ENCODE measurements at regions not wholly inside any gene's neighbourhood (a gene's known extent, or its start where the extent isn't known, plus 50 kb on each side); places are given as distances from the start of the nearest gene placed in this dataset.

DNA sequence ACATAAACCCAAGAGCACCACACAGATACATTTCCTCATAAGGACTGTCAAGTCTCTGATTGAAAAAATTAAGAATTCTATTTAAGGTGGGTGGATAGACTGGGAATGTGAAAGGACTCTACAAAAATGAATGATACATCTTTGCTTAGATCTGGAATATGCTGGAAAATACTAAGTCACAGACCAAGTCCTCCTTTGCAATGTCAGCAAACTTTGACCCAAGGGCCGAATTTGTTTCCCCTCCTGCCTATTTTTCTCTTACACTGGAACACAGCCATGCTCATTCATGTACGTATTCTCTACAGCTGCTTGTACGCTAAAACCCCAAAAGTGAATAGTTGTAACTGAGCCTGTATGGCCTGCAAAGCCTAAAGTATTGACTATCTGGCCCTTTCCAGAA is 180.7 kb downstream of the ADSS2 start:
- TF ChIP-seq, protein P1, sequence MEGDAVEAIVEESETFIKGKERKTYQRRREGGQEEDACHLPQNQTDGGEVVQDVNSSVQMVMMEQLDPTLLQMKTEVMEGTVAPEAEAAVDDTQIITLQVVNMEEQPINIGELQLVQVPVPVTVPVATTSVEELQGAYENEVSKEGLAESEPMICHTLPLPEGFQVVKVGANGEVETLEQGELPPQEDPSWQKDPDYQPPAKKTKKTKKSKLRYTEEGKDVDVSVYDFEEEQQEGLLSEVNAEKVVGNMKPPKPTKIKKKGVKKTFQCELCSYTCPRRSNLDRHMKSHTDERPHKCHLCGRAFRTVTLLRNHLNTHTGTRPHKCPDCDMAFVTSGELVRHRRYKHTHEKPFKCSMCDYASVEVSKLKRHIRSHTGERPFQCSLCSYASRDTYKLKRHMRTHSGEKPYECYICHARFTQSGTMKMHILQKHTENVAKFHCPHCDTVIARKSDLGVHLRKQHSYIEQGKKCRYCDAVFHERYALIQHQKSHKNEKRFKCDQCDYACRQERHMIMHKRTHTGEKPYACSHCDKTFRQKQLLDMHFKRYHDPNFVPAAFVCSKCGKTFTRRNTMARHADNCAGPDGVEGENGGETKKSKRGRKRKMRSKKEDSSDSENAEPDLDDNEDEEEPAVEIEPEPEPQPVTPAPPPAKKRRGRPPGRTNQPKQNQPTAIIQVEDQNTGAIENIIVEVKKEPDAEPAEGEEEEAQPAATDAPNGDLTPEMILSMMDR (conservative IDR thresholded peaks at IDR 0.05; ENCODE audit: control insufficient read depth, insufficient read depth, low read depth, low read length): no peak
- H3K4me3 ChIP-seq (ENCODE audit: control insufficient read depth, low read depth, low read length): no peak overlapping the region
- no peak for DNase-seq (ENCODE audit: low read depth)

DNA sequence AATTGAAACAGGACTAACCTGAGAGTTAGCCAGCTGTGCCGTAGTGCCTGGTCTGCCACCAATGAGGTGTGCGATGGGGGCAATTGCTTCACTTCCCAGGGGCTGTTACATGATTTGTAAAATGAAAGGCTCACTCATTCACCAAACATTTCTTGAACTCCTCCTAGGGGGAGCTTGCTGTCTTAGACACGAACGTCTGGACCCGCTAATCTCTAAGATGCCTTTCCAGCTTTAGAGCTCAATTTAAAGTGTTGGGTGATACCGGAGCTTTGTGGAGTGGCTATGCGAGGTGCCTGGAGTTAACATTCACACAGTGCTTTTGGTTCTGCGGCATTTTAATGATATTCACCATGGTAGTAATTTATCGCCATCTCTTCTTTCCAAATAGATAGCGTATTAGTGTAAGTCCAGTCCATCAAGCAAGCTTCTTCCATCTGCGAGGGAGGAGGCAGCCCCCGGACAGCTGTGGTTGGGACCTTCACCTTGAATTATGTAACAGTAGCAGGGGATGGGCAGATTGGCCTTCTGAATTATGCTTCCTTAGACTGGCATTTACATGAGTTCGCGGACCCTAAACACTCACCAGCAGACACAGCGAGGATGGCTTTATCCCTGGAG is 179.9 kb downstream of the ADSS2 start:
- no peak overlapping the region for H3K4me3 ChIP-seq (ENCODE audit: control insufficient read depth, low read depth, low read length)
- TF ChIP-seq, protein P1 (conservative IDR thresholded peaks at IDR 0.05; ENCODE audit: control insufficient read depth, insufficient read depth, low read depth, low read length): no peak
- no peak for DNase-seq (ENCODE audit: low read depth)

DNA sequence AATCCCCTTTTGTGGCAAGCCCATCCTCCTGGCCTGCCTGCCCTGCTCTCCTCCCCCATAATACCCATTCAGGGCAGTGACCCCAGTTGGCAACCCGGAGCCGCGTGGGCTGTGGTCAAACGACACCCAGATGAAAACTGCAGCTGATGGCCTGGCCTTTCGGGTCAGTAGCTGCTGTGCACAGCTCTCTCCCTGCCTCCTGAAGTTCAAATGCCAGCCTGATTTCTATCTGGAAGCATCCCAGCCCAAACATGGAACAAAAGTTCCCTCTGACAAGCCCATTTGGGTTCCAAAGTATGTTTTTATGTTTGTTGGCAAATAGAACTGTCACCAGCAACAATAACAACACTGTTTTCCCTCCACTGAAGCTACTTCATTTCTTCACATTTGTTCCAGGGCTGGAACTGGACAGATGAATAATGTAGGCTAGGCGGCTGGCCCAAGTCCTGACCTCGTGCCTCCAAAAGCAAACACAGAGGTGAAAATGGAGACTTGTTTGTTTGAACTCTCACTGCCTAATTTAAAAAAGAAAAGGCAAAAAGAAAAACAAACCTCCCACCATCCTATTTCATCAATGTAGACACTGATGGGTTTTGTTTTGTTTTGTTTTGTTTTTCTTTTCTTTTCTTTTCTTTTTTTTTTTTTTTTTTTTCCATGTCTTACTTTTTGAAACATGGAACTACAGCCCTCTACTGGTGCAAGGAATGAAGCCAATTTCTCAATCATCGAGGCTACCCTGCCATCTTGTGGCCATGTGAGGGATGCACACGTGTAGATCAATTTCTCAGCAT is 179.0 kb downstream of the ADSS2 start:
- H3K4me3 ChIP-seq (ENCODE audit: control insufficient read depth, low read depth, low read length): no peak overlapping the region
- TF ChIP-seq, protein P1 (conservative IDR thresholded peaks at IDR 0.05; ENCODE audit: control insufficient read depth, insufficient read depth, low read depth, low read length): peak; percentile 99
- DNase-seq (ENCODE audit: low read depth): peak; percentile 94

DNA sequence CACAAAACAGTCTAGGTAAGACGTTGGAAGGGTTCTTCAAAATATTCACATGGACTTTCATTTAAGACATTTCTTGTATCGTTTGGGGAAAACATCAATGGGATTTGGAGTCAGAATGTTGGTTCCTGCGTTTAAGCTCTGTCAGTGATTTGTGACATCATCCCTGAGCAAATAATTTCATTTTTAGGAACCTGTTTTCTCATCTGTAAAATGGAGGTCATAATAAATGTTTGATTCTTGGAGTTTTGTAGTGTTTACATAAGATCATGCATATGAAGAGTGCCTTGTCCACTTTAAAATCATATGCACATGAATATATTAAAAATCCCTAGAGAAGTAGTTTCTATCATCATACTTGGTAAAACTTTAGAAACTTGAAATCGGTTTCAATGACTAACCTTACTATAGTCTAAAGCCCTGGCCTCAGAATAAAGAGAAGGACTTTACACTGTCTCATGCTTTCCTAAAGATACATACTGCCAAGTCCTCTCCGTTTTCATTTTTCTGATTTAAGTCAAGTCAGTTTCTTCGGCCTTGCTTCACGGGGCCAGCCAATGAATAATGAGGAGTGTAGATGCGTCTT is 178.4 kb downstream of the ADSS2 start:
- no peak for DNase-seq (ENCODE audit: low read depth)
- TF ChIP-seq, protein P1 (conservative IDR thresholded peaks at IDR 0.05; ENCODE audit: control insufficient read depth, insufficient read depth, low read depth, low read length): no peak
- peak overlapping the region; percentile 33 for H3K4me3 ChIP-seq (ENCODE audit: control insufficient read depth, low read depth, low read length)

DNA sequence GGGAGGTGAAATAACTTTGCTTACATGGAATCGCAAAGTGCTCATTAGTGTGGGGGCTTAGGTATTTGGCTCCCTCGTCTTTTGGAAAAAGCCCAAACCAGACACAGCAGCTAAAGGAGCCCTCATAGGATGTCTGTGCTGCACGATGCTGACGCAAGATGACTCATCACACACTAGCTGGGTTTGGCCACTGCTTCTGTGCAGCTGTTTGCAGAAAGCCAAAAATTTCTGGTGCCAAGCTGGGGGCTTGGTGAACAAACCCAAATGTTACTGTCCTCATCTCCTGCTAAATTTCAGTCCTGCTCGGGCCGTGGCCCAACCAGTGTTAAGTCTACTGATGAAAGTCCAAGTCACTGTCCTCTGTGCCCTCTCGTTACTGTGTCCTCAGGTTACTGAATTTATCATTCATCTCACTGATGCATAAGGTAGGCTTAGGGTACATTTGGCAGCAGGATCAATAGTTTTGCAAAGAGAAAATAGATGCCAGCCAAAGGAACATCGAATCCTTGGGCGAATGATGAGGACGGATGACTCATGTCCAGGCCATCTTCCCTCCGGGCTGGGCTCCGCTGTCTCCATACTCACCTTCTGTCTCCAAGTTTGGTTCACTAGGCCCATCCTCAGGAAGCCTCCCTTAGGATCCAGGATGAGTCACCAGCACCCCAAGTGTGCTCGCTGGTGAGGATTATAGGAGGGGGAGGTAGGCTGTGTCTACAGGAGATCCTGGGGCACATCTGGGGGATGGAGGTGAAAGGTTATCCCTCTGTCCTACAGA is 177.7 kb downstream of the ADSS2 start:
- H3K4me3 ChIP-seq (ENCODE audit: control insufficient read depth, low read depth, low read length): peak overlapping the region; percentile 33
- peak; percentile 100 for DNase-seq (ENCODE audit: low read depth)
- TF ChIP-seq, protein P1 (conservative IDR thresholded peaks at IDR 0.05; ENCODE audit: control insufficient read depth, insufficient read depth, low read depth, low read length): no peak

DNA sequence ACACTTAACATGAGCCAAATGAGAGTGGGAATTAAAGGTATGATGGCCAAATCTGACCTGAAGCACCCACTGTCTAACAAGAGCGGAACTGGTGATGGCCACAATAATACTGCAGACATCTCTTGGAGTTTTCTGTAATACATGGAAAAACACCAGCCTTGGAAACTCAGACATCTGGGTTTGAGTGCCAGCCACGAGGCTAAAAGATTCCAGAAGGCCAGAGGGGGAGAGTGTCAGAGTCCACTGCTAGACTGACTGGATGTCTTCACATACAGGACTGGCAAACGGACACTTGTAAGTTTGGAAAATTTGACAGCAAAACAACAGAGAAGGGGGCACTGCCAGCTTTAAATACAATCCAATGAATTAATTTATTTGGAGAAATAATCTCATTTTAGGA is 175.1 kb downstream of the ADSS2 start:
- H3K4me3 ChIP-seq (ENCODE audit: control insufficient read depth, low read depth, low read length): no peak overlapping the region
- TF ChIP-seq, protein P1 (conservative IDR thresholded peaks at IDR 0.05; ENCODE audit: control insufficient read depth, insufficient read depth, low read depth, low read length): no peak
- DNase-seq (ENCODE audit: low read depth): peak; percentile 11

Measured in fibroblast of mammary gland (primary cell).